Fibroblast of the aortic adventitia (primary cell): ENCODE measurements at regions not wholly inside any gene's neighbourhood (a gene's known extent, or its start where the extent isn't known, plus 50 kb on each side); places are given as distances from the start of the nearest gene placed in this dataset.

Experiments
- DNase-seq: peaks from one replicate; pipeline ENCODE4 v3.0.0-alpha.2; 2010; ENCODE audit warnings: low read depth
- H3K4me3 ChIP-seq: 2 replicates; pipeline ENCODE4 v1.5.1; 2011; ENCODE audit warnings: low read depth, mild to moderate bottlenecking, control low read depth, low read length, moderate library complexity
- CTCF ChIP-seq: IDR thresholded peaks from 2 replicates; pipeline ENCODE4 v1.5.1; 2011; ENCODE audit warnings: mild to moderate bottlenecking, low read length, control low read depth, inconsistent platforms; ENCODE audit not compliant: insufficient read depth

- no peak overlapping the region for H3K4me3 ChIP-seq
- TF ChIP-seq CTCF, result no peak
Observed at GRCh38 chr10:131464789-131465188, 153.3 kb upstream of the TCERG1L start.

GRCh38 chr10:131469551-131469950, 158.0 kb upstream of the TCERG1L start:
- no peak for TF ChIP-seq CTCF
- DNase-seq, result no peak
- no peak overlapping the region for H3K4me3 ChIP-seq

More at GRCh38 chr10:131464789-131465188, 153.3 kb upstream of the TCERG1L start:
- DNase-seq, result no peak

DNA sequence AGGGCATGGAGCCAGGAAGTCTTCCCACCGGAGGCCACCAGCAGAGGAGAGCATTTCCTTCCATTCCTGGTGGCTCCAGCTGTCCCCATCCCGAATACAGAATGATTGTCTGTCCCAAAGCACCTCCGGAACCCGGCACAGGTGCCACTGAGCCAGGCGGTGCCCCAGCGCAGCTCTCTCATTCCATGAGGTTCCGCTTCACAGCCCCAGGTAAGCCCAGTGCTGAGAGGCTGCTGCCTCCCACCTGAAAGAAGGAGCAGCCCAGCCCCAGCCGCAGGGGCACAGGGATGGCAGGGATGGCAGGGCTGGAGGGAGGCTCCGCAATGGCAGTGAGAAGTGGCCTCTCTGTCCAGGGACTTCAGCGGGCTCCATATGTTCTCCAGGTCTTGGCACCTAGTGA, 162.1 kb upstream of the TCERG1L start:
- no peak overlapping the region for H3K4me3 ChIP-seq
- DNase-seq, result no peak
- no peak for TF ChIP-seq CTCF

DNA sequence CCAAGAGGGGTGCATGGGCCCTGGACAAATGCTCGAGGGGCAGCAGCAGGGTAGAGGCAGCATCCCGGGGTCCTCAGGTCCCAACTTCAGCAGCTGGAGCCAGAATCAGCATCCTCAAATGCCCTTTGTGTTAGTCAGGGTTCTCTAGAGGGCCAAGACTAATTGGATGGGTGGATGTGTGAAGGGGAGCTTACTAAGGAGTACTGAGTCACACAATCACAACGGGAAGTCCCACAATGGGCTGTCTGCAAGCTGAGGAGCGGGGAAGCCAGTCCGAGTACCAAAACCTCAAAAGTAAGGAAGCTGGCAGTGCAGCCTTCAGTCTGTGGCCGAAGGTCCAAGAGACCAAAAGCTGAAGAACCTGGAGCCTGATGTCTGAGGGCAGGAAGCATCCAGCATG, 162.9 kb upstream of the TCERG1L start:
- no peak for DNase-seq
- H3K4me3 ChIP-seq, result no peak overlapping the region
- no peak for TF ChIP-seq CTCF

DNA sequence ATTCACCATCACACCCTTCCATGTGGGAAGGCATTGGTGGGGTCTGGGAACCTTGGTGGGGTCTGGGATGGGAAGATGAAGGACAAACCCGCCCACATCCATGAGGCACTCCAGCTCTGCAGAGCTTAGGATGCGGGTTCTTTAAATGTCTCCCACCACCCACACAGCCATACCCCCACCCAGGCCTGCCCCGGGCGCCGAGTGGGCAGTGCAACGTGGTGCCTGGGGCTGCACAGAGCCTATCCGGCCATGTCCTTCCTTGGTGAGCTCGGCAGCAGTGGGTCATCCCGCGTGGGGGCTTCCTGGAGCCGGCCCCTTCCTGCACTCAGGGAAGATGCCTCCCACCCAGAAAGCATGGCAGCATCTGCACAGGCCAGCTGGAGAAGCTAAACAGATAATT, 163.5 kb upstream of the TCERG1L start:
- H3K4me3 ChIP-seq, result no peak overlapping the region
- TF ChIP-seq CTCF, result no peak
- no peak for DNase-seq

GRCh38 chr10:131475803-131476202, 164.3 kb upstream of the TCERG1L start:
- TF ChIP-seq CTCF, result no peak
- no peak for DNase-seq
- H3K4me3 ChIP-seq, result no peak overlapping the region

DNA sequence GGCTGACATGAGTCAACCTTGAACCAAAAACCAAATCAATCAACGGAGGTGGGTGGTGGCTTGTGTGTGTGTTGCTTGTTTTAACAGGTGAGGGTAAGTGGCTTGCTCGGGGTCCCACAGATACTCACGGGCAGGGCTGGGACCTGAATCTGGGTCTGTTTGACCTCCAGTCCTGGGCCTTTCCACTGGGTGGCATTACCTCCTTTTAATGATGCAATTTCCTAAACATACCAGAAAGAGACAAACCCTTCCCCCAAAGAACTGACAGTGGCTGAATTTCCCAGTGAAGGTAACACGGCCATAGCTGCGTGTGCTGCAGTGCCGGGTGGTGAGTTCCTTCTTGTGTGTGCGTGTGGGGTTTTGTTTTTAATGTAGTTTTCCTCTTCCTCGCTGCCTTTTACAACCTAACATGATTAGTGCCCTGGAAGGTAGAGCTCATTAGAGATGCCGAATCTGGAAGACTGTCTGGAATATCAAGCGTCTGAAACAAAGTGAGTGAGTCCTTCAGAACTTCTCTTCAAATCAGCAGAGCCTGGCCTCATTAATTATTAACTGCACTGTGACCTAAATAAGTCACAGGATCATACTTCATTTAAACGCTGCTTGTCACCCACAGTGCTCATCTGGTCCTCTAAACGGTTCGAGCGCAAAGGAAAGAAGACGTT, 166.1 kb upstream of the TCERG1L start:
- DNase-seq, result no peak
- TF ChIP-seq CTCF, result no peak

More for the DNA sequence above, 166.1 kb upstream of the TCERG1L start:
- H3K4me3 ChIP-seq, result no peak overlapping the region
